ENCODE measurements at regions not wholly inside any gene's neighbourhood (a gene's known extent, or its start where the extent isn't known, plus 50 kb on each side); places are given as distances from the start of the nearest gene placed in this dataset.
"Not testable (repeated sequence)": the region's sequence is repeated elsewhere in the genome, so short reads cannot be mapped to it uniquely, and the experiment has no call there.

- DNase-seq (ENCODE audit: low read depth in 2 of 2), result no peak
Observed at GRCh38 chr17:77619851-77620250, 338.7 kb upstream of the TNRC6C start.

- no peak for DNase-seq (ENCODE audit: low read depth in 2 of 2)
Observed at GRCh38 chr17:77620282-77620681, 338.2 kb upstream of the TNRC6C start.

GRCh38 chr17:77622084-77622483 lies 336.4 kb upstream of the TNRC6C start:
- DNase-seq (ENCODE audit: low read depth in 2 of 2), result not testable (repeated sequence)

GRCh38 chr17:77622647-77623046 lies 335.9 kb upstream of the TNRC6C start:
- no peak for DNase-seq (ENCODE audit: low read depth in 2 of 2)

- not testable (repeated sequence) for DNase-seq (ENCODE audit: low read depth in 2 of 2)
Observed at GRCh38 chr17:77623321-77623720, 335.2 kb upstream of the TNRC6C start.

GRCh38 chr17:77628035-77628434 lies 330.5 kb upstream of the TNRC6C start:
- no peak for DNase-seq (ENCODE audit: low read depth in 2 of 2)

- DNase-seq (ENCODE audit: low read depth in 2 of 2), result not testable (repeated sequence)
Observed at GRCh38 chr17:77629284-77629683, 329.2 kb upstream of the TNRC6C start.

GRCh38 chr17:77631307-77631706 lies 327.2 kb upstream of the TNRC6C start:
- DNase-seq (ENCODE audit: low read depth in 2 of 2), result no peak

GRCh38 chr17:77632619-77633018 lies 325.9 kb upstream of the TNRC6C start:
- no peak for DNase-seq (ENCODE audit: low read depth in 2 of 2)

- no peak for DNase-seq (ENCODE audit: low read depth in 2 of 2)
Observed at GRCh38 chr17:77634710-77635109, 323.8 kb upstream of the TNRC6C start.

GRCh38 chr17:77635176-77635575 lies 323.3 kb upstream of the TNRC6C start:
- no peak for DNase-seq (ENCODE audit: low read depth in 2 of 2)

- DNase-seq (ENCODE audit: low read depth in 2 of 2), result not testable (repeated sequence)
Observed at GRCh38 chr17:77635785-77636184, 322.7 kb upstream of the TNRC6C start.

- DNase-seq (ENCODE audit: low read depth in 2 of 2), result no peak
Observed at GRCh38 chr17:77636835-77637817, 321.4 kb upstream of the TNRC6C start.

GRCh38 chr17:77637818-77638575 lies 320.5 kb upstream of the TNRC6C start:
- DNase-seq (ENCODE audit: low read depth in 2 of 2), result no peak

GRCh38 chr17:77640252-77640651 lies 318.3 kb upstream of the TNRC6C start:
- no peak for DNase-seq (ENCODE audit: low read depth in 2 of 2)

- no peak for DNase-seq (ENCODE audit: low read depth in 2 of 2)
Observed at GRCh38 chr17:77640916-77641605, 317.4 kb upstream of the TNRC6C start.

- DNase-seq (ENCODE audit: low read depth in 2 of 2), result no peak
Observed at GRCh38 chr17:77641718-77642117, 316.8 kb upstream of the TNRC6C start.

- no peak for DNase-seq (ENCODE audit: low read depth in 2 of 2)
Observed at GRCh38 chr17:77644181-77645071, 314.1 kb upstream of the TNRC6C start.

- DNase-seq (ENCODE audit: low read depth in 2 of 2), result peak in 1 of 2 donors; percentile 35
Observed at GRCh38 chr17:77645072-77646045, 313.1 kb upstream of the TNRC6C start.

- no peak for DNase-seq (ENCODE audit: low read depth in 2 of 2)
Observed at GRCh38 chr17:77646046-77646430, 312.5 kb upstream of the TNRC6C start.

Data from stimulated activated CD4-positive, alpha-beta T cell treated with anti-CD3 and anti-CD28 coated beads, Interleukin-1b, Interleukin-23, amount 100 ng/mL, for 4 hours (primary cell).